ENCODE measurements at regions not wholly inside any gene's neighbourhood (a gene's known extent, or its start where the extent isn't known, plus 50 kb on each side); places are given as distances from the start of the nearest gene placed in this dataset.
"Not testable (repeated sequence)": the region's sequence is repeated elsewhere in the genome, so short reads cannot be mapped to it uniquely, and the experiment has no call there.

- intact Hi-C loops (cut with micrococcal nuclease); H3K9me2 ChIP-seq (ENCODE audit: insufficient read depth); CTCF ChIA-PET; H3K9ac ChIP-seq (ENCODE audit: low read length); H3K79me2 ChIP-seq (ENCODE audit: insufficient read depth, low read length); H3K27ac ChIP-seq (ENCODE audit: low read depth, low read length); H4K20me1 ChIP-seq (ENCODE audit: insufficient read depth); H3K9me3 ChIP-seq (ENCODE audit: control insufficient read depth in 1 of 2, insufficient read depth in 1 of 2, low read depth in 1 of 2, low read length in 2 of 2); H3K4me1 ChIP-seq (ENCODE audit: control insufficient read depth in 1 of 2, insufficient read depth in 2 of 2, low read length in 2 of 2); H3K4me2 ChIP-seq (ENCODE audit: low read length); BruUV-seq (replicated peaks); H3K36me3 ChIP-seq (ENCODE audit: control insufficient read depth in 1 of 2, insufficient read depth in 2 of 2, low read length in 2 of 2); H2AFZ ChIP-seq (ENCODE audit: low read depth, low read length, poor library complexity, severe bottlenecking); RAD21 ChIA-PET (ENCODE audit: low non-redundant PET in 1 of 2, low total read pairs in 2 of 2, uncharacterized antibody in 2 of 2, unreplicated experiment in 2 of 2); H3K4me3 ChIP-seq (replicated peaks in 1 of 2; ENCODE audit: low read depth in 1 of 2, low read length in 2 of 2); POLR2A ChIA-PET; H3K27me3 ChIP-seq (ENCODE audit: insufficient read depth, low read length): not testable (repeated sequence)
- ATAC-seq, result peak; percentile 82
- peak; percentile 2 for DNase-seq (ENCODE audit: low read depth, low spot score)
- TF ChIP-seq RAD21 (IDR thresholded peaks at IDR 0.05; ENCODE audit: low read depth), result 0 out of 2 replicates have a peak, but pooled peaks have one; percentile 5
- peak; percentile 28 to 53 (median 49); a peak in 4 of 6 replicates for TF ChIP-seq CTCF (IDR thresholded peaks at IDR 0.05 in 2 of 3, conservative IDR thresholded peaks at IDR 0.05 in 1 of 3; ENCODE audit: borderline replicate concordance in 1 of 3, insufficient read depth in 1 of 3, low read depth in 2 of 3, low read length in 2 of 3)
Observed at GRCh38 chr2:89205153-89205552, 513.7 kb downstream of the RPIA start.

GRCh38 chr2:89208144-89208932, 516.9 kb downstream of the RPIA start:
- H3K27me3 ChIP-seq (ENCODE audit: insufficient read depth, low read length); H3K79me2 ChIP-seq (ENCODE audit: insufficient read depth, low read length); H3K4me1 ChIP-seq (ENCODE audit: control insufficient read depth in 1 of 2, insufficient read depth in 2 of 2, low read length in 2 of 2); H3K9me3 ChIP-seq (ENCODE audit: control insufficient read depth in 1 of 2, insufficient read depth in 1 of 2, low read depth in 1 of 2, low read length in 2 of 2); H2AFZ ChIP-seq (ENCODE audit: low read depth, low read length, poor library complexity, severe bottlenecking); RAD21 ChIA-PET (ENCODE audit: low non-redundant PET in 1 of 2, low total read pairs in 2 of 2, uncharacterized antibody in 2 of 2, unreplicated experiment in 2 of 2); ATAC-seq; POLR2A ChIA-PET; H3K4me2 ChIP-seq (ENCODE audit: low read length); H3K36me3 ChIP-seq (ENCODE audit: control insufficient read depth in 1 of 2, insufficient read depth in 2 of 2, low read length in 2 of 2); BruUV-seq (replicated peaks); H3K27ac ChIP-seq (ENCODE audit: low read depth, low read length); CTCF ChIA-PET; H3K9ac ChIP-seq (ENCODE audit: low read length); H4K20me1 ChIP-seq (ENCODE audit: insufficient read depth); H3K4me3 ChIP-seq (replicated peaks in 1 of 2; ENCODE audit: low read depth in 1 of 2, low read length in 2 of 2); DNase-seq (ENCODE audit: low read depth, low spot score); intact Hi-C loops (cut with micrococcal nuclease); H3K9me2 ChIP-seq (ENCODE audit: insufficient read depth): not testable (repeated sequence)

All from HCT116 (cell line).